GM21526 (cell line): ENCODE measurements at regions not wholly inside any gene's neighbourhood (a gene's known extent, or its start where the extent isn't known, plus 50 kb on each side); places are given as distances from the start of the nearest gene placed in this dataset.
"Not testable (repeated sequence)": the region's sequence is repeated elsewhere in the genome, so short reads cannot be mapped to it uniquely, and the experiment has no call there.

ENCODE experiments used
- ATAC-seq: cut with Tn5 transposase; IDR thresholded peaks from one replicate; pipeline ENCODE4 v1.9.1; 2021; ENCODE audit warnings: moderate library complexity; ENCODE audit not compliant: unreplicated experiment, low FRiP score

GRCh38 chr2:138255670-138256069, 245.9 kb upstream of the SPOPL start:
- no peak for ATAC-seq

DNA sequence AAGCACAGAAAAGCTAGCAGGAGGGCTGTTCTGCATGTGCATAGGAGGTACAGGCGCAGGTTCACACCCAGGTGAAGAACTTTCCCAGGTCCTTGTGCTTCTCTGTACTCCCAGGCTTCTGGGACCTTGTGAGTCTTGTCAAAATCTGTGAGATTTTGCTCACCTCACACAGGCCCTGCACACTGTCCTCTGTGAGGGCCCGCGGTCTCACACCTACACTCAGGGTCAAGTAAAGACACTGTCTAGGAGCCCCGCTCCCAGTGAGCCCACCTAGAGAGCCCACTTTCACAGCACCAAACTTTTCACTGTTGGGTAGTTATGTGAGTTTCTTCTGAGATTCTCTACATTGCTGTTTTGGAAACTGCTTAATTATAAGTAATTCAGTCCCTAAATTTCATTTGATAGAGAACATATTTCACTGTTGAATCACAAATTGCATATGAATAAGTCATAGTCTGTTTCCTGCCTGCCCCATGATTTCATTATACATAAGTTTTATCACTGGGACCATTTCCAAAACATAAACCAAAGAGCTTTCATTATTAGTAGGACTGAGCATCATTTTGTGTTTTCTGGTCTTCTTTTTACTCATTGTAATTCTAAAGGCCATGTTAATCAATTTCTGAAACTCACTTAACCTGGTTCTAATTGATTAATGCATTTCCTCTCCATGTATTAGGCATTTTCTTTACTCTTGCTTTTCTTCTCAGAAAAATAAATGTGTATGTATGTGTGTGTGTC, 234.2 kb upstream of the SPOPL start:
- ATAC-seq = peak; percentile 64

GRCh38 chr2:138267902-138268254, 233.7 kb upstream of the SPOPL start:
- no peak for ATAC-seq

GRCh38 chr2:138269765-138270164, 231.8 kb upstream of the SPOPL start:
- no peak for ATAC-seq

DNA sequence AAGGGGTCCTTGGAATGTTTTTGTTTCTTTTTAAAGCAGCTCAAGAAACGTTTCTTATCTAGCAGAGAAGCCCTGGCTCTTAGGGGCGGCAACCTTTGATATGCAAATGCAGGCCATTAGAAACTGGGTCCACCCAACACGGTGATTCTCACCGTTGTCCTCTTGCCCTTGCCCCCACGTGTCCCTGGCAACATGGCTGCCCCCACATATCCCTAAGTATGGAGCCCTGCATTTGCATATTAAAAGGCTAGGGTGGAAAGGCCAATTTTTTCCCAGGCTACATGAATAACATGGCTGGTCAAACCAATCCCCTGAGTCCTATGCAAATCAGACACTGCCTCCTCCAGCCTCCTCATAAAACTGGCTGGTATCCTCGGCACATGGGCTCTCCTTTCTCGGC, 230.1 kb upstream of the SPOPL start:
- ATAC-seq = no peak

- ATAC-seq = no peak
Measured at GRCh38 chr2:138272524-138273195, 228.9 kb upstream of the SPOPL start.

- not testable (repeated sequence) for ATAC-seq
Measured at GRCh38 chr2:138273280-138273679, 228.3 kb upstream of the SPOPL start.

DNA sequence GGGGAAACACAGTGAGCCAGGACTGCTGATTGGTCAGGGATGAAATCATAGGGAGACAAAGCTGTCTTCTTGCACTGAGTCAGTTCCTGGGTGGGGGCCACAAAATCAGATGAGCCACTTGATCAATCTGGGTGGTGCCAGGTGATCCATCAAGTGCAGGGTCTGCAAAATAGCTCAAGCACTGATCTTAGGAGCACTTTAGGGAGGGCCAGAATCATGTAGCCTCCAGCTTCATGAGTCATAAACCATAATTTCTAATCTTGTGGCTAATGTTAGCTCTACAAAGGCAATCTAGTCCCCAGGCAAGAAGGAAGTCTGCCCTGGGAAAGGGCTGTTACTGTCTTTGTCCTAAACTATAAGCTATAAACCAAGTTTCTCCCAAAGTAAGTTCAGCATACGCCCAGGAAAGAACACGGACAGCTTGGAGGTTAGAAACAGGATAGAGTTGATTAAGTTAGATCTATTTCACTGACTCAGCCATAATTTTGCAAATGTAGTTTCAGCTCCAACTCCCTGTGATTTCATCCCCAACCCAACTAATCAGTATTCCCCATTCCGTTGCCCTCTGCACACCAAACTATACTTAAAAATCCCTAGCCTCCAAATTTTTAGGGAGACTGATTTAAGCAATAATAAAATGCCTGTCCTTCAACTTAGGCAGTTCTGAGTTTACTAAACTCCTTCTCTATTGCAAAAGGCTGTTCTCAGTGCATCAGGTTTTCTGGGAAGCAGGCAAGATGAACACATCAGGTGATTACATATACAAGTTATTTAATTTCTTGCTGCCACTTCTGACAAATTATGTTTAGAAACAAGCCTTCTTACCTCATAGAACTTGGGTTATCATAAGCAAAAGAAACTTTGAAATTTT, 226.9 kb upstream of the SPOPL start:
- ATAC-seq = no peak

DNA sequence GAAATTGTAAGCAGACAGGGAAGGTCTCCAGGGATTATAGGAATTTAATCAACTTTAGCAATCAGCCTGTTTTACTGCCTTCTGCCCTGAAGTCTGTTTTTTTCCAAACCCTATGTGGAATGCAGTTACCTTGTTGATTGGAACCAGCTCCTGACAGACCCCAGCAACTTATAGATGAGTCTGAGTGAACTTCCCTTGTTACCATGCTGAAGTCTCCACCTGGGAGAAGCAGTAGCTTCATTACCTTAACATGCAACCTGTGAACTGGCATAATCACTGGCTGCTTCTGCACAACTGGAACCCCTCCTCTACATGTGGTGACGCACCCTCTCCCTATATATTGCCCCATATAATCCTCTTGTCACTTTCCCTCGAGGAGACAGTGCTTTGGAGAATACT, 226.3 kb upstream of the SPOPL start:
- no peak for ATAC-seq

DNA sequence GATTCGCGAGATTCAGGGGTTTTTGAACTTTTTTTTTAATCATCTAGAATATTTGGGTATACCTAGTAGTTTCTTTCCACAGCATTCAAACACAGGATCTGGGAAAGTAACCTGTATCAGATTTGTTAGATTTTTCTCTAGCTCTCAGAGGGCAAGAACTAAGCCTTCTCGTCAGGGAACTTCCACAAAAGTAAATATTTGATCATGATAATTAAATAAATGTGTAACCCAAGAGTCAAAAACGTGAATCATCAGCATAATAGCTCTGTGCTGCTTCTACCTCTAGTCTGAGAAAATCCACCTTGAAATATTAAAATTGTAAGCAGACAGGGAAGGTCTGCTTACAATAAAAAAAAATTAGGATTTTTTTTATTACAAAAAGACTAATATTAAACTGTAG, 225.7 kb upstream of the SPOPL start:
- ATAC-seq = no peak

- no peak for ATAC-seq
Measured at GRCh38 chr2:138276339-138276738, 225.2 kb upstream of the SPOPL start.

GRCh38 chr2:138277062-138277461, 224.5 kb upstream of the SPOPL start:
- no peak for ATAC-seq

DNA sequence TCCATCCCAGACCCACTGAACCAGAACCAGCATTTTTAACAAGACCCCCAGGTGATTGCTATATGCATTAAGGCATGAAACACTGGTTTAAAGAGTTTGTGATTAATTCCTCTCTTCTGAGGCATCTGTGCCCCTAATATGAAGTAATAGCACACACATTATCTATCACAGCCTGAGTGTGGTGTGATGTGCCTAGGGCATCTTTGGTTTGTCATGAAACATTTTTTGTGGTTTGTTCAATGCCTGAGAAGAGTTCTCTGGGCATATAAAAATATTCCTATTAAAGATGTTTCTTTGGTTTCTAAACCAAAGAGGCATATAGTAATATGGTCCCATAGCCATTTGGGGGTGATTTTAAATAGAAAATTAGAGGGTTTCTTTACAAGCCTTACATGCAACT, 221.7 kb upstream of the SPOPL start:
- ATAC-seq = no peak

DNA sequence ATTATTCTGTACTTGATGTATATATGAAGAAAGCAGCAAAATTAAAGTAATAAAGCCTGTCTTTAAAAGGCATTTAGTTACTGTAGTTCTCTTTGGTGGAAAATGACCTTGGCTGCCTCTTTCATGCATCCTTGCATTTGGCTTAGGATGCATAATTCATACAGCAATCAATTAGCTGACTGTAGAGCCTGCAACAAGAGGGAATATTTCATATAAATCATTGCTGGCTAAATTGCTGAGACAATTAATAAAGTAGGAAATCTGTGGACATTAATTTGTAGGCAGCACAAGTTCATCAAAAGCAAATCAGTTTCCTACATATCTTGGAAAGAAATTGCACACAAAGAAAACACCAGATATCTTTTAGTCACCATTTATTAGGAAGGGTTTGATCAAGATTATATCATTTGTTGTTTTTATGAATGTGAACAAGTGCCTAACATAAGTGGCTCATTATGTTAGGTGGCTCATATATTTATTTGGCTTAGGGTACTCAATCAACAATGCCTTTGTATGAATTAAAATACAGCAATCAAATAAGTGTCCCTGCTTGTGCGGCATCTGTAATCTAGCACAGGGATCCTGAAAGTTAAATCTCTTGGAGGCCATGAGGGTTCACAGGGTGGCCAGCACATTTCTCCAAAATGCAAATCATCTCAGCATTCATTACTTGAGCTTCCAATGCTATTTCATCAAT, 220.4 kb upstream of the SPOPL start:
- ATAC-seq = no peak

DNA sequence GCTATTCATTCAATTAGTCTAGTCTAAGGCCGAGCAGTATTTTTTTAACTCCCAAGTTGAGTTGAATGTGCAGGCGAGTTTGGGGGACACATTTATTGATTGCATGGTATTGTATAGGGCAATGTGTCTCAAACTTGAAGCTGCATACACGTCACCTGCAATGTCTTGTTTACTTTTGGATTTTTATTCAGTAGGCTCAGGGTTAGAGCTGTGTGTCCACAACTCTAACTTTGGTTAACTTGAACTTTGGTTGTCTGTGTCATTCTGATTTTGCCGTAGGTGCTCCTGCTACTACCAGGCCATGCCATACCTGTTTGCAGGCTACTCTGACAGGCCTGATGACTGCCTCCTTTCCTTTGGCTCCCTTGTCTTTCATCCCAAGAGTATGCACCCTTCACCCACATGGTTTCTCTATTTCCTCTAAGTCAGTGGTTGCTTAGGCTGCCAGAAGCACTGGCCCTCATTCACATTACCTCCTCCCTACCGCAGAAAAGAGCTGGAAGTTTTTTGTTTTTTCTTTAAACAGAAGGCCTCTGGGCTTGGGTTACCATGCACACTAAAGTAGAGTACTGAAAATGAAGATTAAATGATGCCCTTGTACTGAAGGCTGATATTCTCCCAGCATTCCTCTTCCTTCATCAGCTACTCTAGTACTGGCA, 219.4 kb upstream of the SPOPL start:
- no peak for ATAC-seq

DNA sequence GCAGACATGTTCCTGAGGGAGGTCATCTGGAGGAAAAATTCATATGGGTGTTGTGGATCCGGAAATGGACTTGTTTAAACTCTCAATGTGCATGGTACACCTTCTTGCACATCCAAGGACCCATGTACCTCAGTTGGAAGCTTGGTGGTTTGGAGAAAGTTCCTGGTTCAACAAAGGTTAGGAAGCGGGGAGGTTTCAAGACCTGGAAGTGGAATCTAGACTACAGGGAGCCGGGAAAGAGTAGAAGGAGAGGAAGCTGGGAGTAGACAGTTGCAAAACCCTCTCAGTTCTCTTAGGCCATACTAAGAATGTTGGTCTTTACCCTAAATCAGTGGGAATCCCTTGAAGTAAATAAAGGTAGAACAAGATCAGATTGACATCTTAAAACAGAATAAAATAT, 209.8 kb upstream of the SPOPL start:
- no peak for ATAC-seq

GRCh38 chr2:138293045-138293444, 208.5 kb upstream of the SPOPL start:
- ATAC-seq = no peak

GRCh38 chr2:138293549-138293948, 208.0 kb upstream of the SPOPL start:
- no peak for ATAC-seq

DNA sequence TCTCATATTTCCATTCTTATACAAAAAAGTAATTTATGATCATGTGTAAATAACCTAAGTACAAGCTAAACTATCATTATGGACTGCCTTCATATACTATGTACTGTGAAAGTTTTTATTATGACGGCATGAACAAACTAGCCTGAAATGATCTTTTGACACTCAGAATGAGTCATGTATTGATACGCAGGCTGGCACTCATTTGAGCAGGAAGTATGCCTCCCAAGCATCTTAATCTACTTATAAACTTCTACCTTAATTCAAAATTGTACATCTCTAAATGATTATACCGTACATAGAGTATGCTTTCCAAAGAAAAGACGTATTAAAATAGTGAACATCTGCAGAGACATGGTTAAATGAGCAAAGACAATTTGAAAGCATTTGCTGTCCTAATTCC, 207.1 kb upstream of the SPOPL start:
- ATAC-seq = no peak

DNA sequence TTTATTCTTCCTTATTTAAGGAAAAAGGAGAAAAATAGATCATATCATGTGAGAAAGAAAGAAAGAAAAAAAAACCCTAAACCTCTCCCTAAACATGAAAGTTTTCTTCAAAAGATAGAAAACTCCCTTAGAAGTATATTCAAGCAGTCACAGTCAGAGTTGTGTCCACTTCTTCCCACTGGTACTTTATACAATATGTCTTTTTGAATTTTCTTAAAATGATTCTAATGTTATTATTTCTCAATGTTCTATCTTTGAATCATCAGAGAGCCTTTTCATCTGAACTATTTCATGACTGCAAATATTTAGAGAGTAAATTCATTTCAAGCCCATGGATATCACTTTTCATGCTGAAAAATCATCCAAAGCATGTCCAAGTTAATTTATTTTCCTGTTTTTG, 205.2 kb upstream of the SPOPL start:
- no peak for ATAC-seq
